ENCODE measurements at regions not wholly inside any gene's neighbourhood (a gene's known extent, or its start where the extent isn't known, plus 50 kb on each side); places are given as distances from the start of the nearest gene placed in this dataset.

GRCh38 chr2:67524777-67525176, 127.6 kb downstream of the ETAA1 start:
- no peak for TF ChIP-seq EZH2 (IDR thresholded peaks at IDR 0.05; ENCODE audit: borderline replicate concordance, low read depth, low read length, poor library complexity, severe bottlenecking)
- Histone ChIP-seq H3K36me3 (ENCODE audit: insufficient read depth, low read length, poor library complexity, severe bottlenecking) (no peaks in the 10 kb centered on the region), H3K4me1 (ENCODE audit: insufficient read depth, low read length, poor library complexity, severe bottlenecking) (peaks cover 6% of the 10 kb centered on the region), H3K9me3 (ENCODE audit: low read depth, low read length, poor library complexity, severe bottlenecking) (no peaks in the 10 kb centered on the region), H3K4me3 (ENCODE audit: low read depth, low read length, poor library complexity, severe bottlenecking) (no peak overlapping the region), H3K27me3 (replicated peaks; ENCODE audit: insufficient read depth, low read depth, low read length, poor library complexity) (no peaks in the 10 kb centered on the region), H3K27ac (ENCODE audit: low read depth, low read length, poor library complexity, severe bottlenecking) (no peak overlapping the region)
- BruUV-seq (replicated peaks): no TSS peak
- CTCF ChIA-PET: no interaction called here
- DNase-seq (ENCODE audit: low spot score): no peak
- intact Hi-C loops (cut with micrococcal nuclease; ENCODE audit: unreplicated experiment): no loop called here
- POLR2A ChIA-PET (ENCODE audit: low non-redundant PET): no interaction called here

DNA sequence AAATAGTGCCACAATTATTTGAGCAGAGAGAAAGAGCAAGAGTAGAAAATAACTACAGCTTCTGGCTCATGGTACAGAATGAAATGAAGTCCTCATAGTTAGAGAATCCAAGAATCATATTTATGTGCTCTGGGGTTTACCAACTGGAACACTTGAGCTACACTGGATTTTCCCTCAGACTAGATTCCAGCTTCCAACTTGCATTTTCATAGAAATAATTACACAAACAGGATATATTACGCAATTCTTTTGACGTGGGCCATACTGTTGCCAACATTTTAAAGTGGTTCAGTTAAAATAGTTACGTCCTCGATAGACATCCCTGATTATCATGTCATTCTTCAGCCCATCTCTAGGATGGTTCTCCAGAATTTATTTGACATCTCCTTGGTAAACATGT, 129.2 kb downstream of the ETAA1 start:
- no TSS peak for BruUV-seq (replicated peaks)
- Histone ChIP-seq H3K36me3 (ENCODE audit: insufficient read depth, low read length, poor library complexity, severe bottlenecking) (no peaks in the 10 kb centered on the region), H3K9me3 (ENCODE audit: low read depth, low read length, poor library complexity, severe bottlenecking) (no peaks in the 10 kb centered on the region), H3K4me3 (ENCODE audit: low read depth, low read length, poor library complexity, severe bottlenecking) (no peak overlapping the region), H3K27ac (ENCODE audit: low read depth, low read length, poor library complexity, severe bottlenecking) (peak overlapping the region; percentile 1), H3K4me1 (ENCODE audit: insufficient read depth, low read length, poor library complexity, severe bottlenecking) (peaks cover 6% of the 10 kb centered on the region), H3K27me3 (replicated peaks; ENCODE audit: insufficient read depth, low read depth, low read length, poor library complexity) (no peaks in the 10 kb centered on the region)
- ChIA-PET CTCF (interaction anchor here (1.0 kb wide), 1 partner anchor 124 kb away, joined by 3 read pairs; no protein-coding TSS in a partner anchor), POLR2A (ENCODE audit: low non-redundant PET) (no interaction called here)
- TF ChIP-seq EZH2 (IDR thresholded peaks at IDR 0.05; ENCODE audit: borderline replicate concordance, low read depth, low read length, poor library complexity, severe bottlenecking): no peak
- TF ChIP-seq, protein P1, sequence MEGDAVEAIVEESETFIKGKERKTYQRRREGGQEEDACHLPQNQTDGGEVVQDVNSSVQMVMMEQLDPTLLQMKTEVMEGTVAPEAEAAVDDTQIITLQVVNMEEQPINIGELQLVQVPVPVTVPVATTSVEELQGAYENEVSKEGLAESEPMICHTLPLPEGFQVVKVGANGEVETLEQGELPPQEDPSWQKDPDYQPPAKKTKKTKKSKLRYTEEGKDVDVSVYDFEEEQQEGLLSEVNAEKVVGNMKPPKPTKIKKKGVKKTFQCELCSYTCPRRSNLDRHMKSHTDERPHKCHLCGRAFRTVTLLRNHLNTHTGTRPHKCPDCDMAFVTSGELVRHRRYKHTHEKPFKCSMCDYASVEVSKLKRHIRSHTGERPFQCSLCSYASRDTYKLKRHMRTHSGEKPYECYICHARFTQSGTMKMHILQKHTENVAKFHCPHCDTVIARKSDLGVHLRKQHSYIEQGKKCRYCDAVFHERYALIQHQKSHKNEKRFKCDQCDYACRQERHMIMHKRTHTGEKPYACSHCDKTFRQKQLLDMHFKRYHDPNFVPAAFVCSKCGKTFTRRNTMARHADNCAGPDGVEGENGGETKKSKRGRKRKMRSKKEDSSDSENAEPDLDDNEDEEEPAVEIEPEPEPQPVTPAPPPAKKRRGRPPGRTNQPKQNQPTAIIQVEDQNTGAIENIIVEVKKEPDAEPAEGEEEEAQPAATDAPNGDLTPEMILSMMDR (conservative IDR thresholded peaks at IDR 0.05; ENCODE audit: low read depth, low read length): no peak
- DNase-seq (ENCODE audit: low spot score): peak; percentile 62
- intact Hi-C loops (cut with micrococcal nuclease; ENCODE audit: unreplicated experiment): no loop called here

DNA sequence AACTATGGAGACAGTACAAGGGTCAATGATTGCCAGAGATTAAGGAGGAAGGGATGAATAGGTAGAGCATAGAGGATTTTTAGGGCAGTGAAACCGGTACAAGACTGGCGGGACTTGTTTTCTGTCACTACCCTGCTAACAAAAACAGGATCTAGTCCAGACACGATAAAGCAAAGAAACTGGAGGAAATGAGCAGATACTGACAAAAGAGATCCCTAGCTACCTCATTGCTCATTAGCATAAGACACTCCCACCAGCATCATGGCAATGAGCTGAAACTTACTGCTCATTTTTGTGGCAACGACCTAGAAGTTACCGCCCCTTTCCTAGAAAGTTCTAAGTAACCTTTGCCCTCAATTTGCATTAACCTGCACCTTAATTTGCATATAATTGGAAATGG, 131.2 kb downstream of the ETAA1 start:
- ChIA-PET CTCF (no interaction called here), POLR2A (ENCODE audit: low non-redundant PET) (no interaction called here)
- Histone ChIP-seq H3K4me3 (ENCODE audit: low read depth, low read length, poor library complexity, severe bottlenecking) (no peak overlapping the region), H3K27ac (ENCODE audit: low read depth, low read length, poor library complexity, severe bottlenecking) (no peak overlapping the region), H3K9me3 (ENCODE audit: low read depth, low read length, poor library complexity, severe bottlenecking) (no peaks in the 10 kb centered on the region), H3K4me1 (ENCODE audit: insufficient read depth, low read length, poor library complexity, severe bottlenecking) (peaks cover 6% of the 10 kb centered on the region), H3K36me3 (ENCODE audit: insufficient read depth, low read length, poor library complexity, severe bottlenecking) (no peaks in the 10 kb centered on the region), H3K27me3 (replicated peaks; ENCODE audit: insufficient read depth, low read depth, low read length, poor library complexity) (no peaks in the 10 kb centered on the region)
- DNase-seq (ENCODE audit: low spot score): no peak
- intact Hi-C loops (cut with micrococcal nuclease; ENCODE audit: unreplicated experiment): no loop called here
- TF ChIP-seq EZH2 (IDR thresholded peaks at IDR 0.05; ENCODE audit: borderline replicate concordance, low read depth, low read length, poor library complexity, severe bottlenecking): no peak
- TF ChIP-seq, protein P1 (conservative IDR thresholded peaks at IDR 0.05; ENCODE audit: low read depth, low read length): no peak
- no TSS peak for BruUV-seq (replicated peaks)

DNA sequence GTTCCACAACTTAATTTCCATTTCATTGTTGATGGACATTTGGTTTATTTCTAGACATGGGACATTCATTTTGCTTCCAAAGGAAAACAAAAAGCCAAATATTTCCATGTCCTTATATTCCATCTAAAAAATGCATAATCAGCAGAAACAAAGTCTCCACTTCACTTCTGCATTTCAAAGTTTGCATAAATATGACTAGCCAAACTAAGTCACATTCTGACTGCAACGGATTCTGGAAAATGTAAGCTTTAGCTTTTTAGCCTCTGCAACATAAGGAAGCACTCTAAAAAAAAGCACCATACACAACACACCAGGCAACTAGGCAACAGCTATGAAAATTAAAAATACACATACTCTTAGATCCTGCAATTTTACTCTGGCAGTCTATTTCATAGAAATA, 135.3 kb downstream of the ETAA1 start:
- no peak overlapping the region for H3K4me3 ChIP-seq (ENCODE audit: low read depth, low read length, poor library complexity, severe bottlenecking)
- no peaks in the 10 kb centered on the region for H3K27me3 ChIP-seq (replicated peaks; ENCODE audit: insufficient read depth, low read depth, low read length, poor library complexity)
- DNase-seq (ENCODE audit: low spot score): no peak
- H3K27ac ChIP-seq (ENCODE audit: low read depth, low read length, poor library complexity, severe bottlenecking): no peak overlapping the region
- no peaks in the 10 kb centered on the region for H3K9me3 ChIP-seq (ENCODE audit: low read depth, low read length, poor library complexity, severe bottlenecking)
- CTCF ChIA-PET: no interaction called here
- no peak for TF ChIP-seq EZH2 (IDR thresholded peaks at IDR 0.05; ENCODE audit: borderline replicate concordance, low read depth, low read length, poor library complexity, severe bottlenecking)
- TF ChIP-seq, protein P1 (conservative IDR thresholded peaks at IDR 0.05; ENCODE audit: low read depth, low read length): no peak
- BruUV-seq (replicated peaks): no TSS peak
- no peaks in the 10 kb centered on the region for H3K36me3 ChIP-seq (ENCODE audit: insufficient read depth, low read length, poor library complexity, severe bottlenecking)
- H3K4me1 ChIP-seq (ENCODE audit: insufficient read depth, low read length, poor library complexity, severe bottlenecking): no peaks in the 10 kb centered on the region
- intact Hi-C loops (cut with micrococcal nuclease; ENCODE audit: unreplicated experiment): no loop called here
- POLR2A ChIA-PET (ENCODE audit: low non-redundant PET): no interaction called here
